ENCODE measurements at regions not wholly inside any gene's neighbourhood (a gene's known extent, or its start where the extent isn't known, plus 50 kb on each side); places are given as distances from the start of the nearest gene placed in this dataset.

DNA sequence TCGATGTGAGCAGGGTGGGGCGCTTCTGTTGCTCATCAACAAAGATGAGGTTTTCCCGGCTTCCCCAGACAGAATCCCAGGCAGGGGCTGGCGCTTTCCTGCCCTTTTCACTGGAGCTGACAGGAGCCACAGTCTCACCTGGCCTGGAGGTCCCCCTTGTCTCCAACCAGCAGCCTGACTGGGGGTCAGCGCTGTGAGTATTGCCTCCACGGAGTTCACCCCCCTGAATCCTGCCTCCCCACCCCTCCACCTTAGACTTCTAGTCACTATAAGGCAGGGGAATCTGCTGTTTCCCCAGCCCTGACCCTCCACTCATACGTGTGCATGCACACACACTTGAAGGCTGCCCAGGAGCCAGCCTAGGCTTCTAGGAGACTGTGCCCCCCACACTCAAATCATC lies 58.8 kb upstream of the LYVE1 start:
- peaks cover 32% of the 10 kb centered on the region for H3K4me1 Mint-ChIP-seq (ENCODE audit: low read depth)
- H3K27me3 Mint-ChIP-seq: peaks cover 45% of the 10 kb centered on the region
- no peaks in the 10 kb centered on the region for H3K9me3 Mint-ChIP-seq
- H3K36me3 Mint-ChIP-seq (ENCODE audit: low read depth): no peaks in the 10 kb centered on the region
- intact Hi-C loops (cut with micrococcal nuclease): no loop called here
- no peak overlapping the region for H3K27ac Mint-ChIP-seq
- no peak overlapping the region for H3K4me3 Mint-ChIP-seq

- Mint-ChIP-seq H3K4me3 (no peak overlapping the region), H3K36me3 (ENCODE audit: low read depth) (no peaks in the 10 kb centered on the region), H3K9me3 (no peaks in the 10 kb centered on the region), H3K27ac (no peak overlapping the region), H3K4me1 (ENCODE audit: low read depth) (peaks cover 38% of the 10 kb centered on the region), H3K27me3 (peaks cover 37% of the 10 kb centered on the region)
- intact Hi-C loops (cut with micrococcal nuclease): no loop called here
These were observed 57.5 kb upstream of the LYVE1 start for GRCh38 chr11:10625982-10626311.

- Mint-ChIP-seq H3K27me3 (peaks cover 34% of the 10 kb centered on the region), H3K36me3 (ENCODE audit: low read depth) (no peaks in the 10 kb centered on the region), H3K9me3 (no peaks in the 10 kb centered on the region), H3K4me1 (ENCODE audit: low read depth) (peaks cover 38% of the 10 kb centered on the region), H3K27ac (no peak overlapping the region), H3K4me3 (no peak overlapping the region)
- intact Hi-C loops (cut with micrococcal nuclease): no loop called here
These were observed 57.0 kb upstream of the LYVE1 start for GRCh38 chr11:10625281-10625981.

- H3K27ac Mint-ChIP-seq: peak overlapping the region; percentile 54
- intact Hi-C loops (cut with micrococcal nuclease): loop anchor here (5.0 kb wide), 1 partner anchor 42 kb away; no protein-coding TSS in a partner anchor
- no peaks in the 10 kb centered on the region for H3K36me3 Mint-ChIP-seq (ENCODE audit: low read depth)
- no peaks in the 10 kb centered on the region for H3K9me3 Mint-ChIP-seq
- H3K27me3 Mint-ChIP-seq: peaks cover 26% of the 10 kb centered on the region
- H3K4me3 Mint-ChIP-seq: no peak overlapping the region
- H3K4me1 Mint-ChIP-seq (ENCODE audit: low read depth): peaks cover 38% of the 10 kb centered on the region
These were observed 55.6 kb upstream of the LYVE1 start for GRCh38 chr11:10623797-10624761.

DNA sequence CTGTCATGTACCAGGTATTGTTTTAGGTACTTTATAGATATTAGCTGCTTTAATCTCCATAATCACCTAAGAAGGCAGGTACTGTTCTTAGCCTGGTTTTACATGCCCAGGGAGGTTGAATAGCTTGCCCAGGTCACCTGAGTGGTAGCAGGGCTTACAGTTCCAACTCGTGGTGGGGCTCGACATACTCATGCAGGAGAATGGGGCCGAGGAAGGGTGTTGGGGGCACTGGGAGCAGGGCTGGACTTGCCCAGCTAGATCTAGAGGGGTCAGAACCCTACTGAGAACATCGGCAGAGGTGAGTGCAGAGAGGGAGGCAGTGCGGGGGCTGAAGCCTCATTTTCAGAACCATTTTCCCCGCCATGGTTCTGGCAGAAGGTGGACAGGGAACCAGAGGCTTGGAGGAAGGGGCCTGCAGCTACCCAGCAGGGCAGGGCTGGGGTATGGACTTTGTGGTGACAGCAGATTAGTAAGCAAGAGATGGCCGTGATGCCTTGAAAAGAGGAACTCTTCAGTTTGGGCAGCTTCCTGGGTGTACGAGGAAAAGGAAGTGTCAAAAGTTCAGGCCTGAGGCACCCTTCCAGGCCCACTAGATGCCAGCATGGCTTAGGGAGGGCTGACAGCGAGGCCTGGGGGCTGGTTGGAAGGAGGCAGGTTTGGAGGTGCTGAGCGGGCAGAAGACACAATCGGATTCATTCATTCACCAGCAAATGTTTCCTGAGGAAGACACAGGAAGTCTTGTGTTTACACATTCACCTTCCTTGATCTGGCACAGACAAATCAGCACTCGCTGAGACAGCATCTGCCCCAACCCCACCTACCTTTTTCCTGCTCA lies 54.7 kb upstream of the LYVE1 start:
- Mint-ChIP-seq H3K4me1 (ENCODE audit: low read depth) (peaks cover 47% of the 10 kb centered on the region), H3K36me3 (ENCODE audit: low read depth) (no peaks in the 10 kb centered on the region), H3K4me3 (no peak overlapping the region), H3K27me3 (peaks cover 22% of the 10 kb centered on the region), H3K9me3 (no peaks in the 10 kb centered on the region), H3K27ac (peak overlapping the region; percentile 54)
- intact Hi-C loops (cut with micrococcal nuclease): loop anchor here (5.0 kb wide), 1 partner anchor 41 kb away; no protein-coding TSS in a partner anchor

DNA sequence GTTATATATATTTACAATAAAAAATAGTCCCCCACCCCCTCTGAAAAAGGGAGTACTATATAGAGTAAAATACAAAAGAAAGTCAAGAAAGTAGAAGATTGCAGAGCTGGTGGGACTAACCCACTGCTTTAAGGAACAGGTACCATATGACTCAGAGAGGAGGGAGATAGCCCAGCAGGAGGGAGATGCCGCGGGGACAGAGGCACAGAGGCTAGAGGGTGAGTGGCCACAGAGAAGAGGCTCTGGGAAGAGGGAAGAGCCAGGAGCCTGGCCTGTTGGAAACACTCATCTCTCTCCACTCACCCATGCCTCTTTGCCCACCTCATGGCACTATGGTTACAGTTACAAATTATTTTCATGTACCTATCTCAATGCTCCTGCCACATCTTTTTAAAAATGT lies 53.6 kb upstream of the LYVE1 start:
- H3K36me3 Mint-ChIP-seq (ENCODE audit: low read depth): no peaks in the 10 kb centered on the region
- no peak overlapping the region for H3K4me3 Mint-ChIP-seq
- H3K27me3 Mint-ChIP-seq: peaks cover 21% of the 10 kb centered on the region
- H3K4me1 Mint-ChIP-seq (ENCODE audit: low read depth): peaks cover 57% of the 10 kb centered on the region
- no peaks in the 10 kb centered on the region for H3K9me3 Mint-ChIP-seq
- intact Hi-C loops (cut with micrococcal nuclease): loop anchor here (5.0 kb wide), 1 partner anchor 40 kb away; no protein-coding TSS in a partner anchor
- H3K27ac Mint-ChIP-seq: peak overlapping the region; percentile 37

- intact Hi-C loops (cut with micrococcal nuclease): no loop called here
- H3K4me1 Mint-ChIP-seq (ENCODE audit: low read depth): peaks cover 50% of the 10 kb centered on the region
- no peaks in the 10 kb centered on the region for H3K9me3 Mint-ChIP-seq
- H3K27ac Mint-ChIP-seq: no peak overlapping the region
- H3K36me3 Mint-ChIP-seq (ENCODE audit: low read depth): no peaks in the 10 kb centered on the region
- H3K4me3 Mint-ChIP-seq: no peak overlapping the region
- peaks cover 4% of the 10 kb centered on the region for H3K27me3 Mint-ChIP-seq
These were observed 50.7 kb upstream of the LYVE1 start for GRCh38 chr11:10619131-10619680.

DNA sequence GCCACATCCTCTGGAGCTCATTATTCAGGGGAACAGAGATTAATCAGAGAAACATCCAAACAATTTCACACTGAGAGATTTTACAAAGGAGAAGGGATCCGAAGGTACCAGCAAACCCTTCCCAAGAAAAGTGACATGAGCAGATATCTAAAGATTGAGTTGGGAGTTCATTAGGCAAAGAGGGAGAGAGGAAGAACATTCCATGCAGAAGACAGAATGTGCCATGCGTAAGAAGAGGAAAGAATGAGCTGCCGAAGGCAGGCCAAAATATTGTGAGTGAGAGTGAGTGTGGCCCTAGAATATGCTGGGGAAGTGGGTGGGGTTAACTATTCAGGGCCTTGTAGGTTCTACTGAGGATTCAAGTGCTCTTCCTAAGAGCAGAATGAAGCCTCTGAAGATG lies 50.0 kb upstream of the LYVE1 start:
- H3K9me3 Mint-ChIP-seq: no peaks in the 10 kb centered on the region
- peaks cover 49% of the 10 kb centered on the region for H3K4me1 Mint-ChIP-seq (ENCODE audit: low read depth)
- intact Hi-C loops (cut with micrococcal nuclease): no loop called here
- H3K27ac Mint-ChIP-seq: no peak overlapping the region
- H3K4me3 Mint-ChIP-seq: no peak overlapping the region
- peaks cover 10% of the 10 kb centered on the region for H3K27me3 Mint-ChIP-seq
- no peaks in the 10 kb centered on the region for H3K36me3 Mint-ChIP-seq (ENCODE audit: low read depth)
